ENCODE measurements at regions not wholly inside any gene's neighbourhood (a gene's known extent, or its start where the extent isn't known, plus 50 kb on each side); places are given as distances from the start of the nearest gene placed in this dataset.

DNA sequence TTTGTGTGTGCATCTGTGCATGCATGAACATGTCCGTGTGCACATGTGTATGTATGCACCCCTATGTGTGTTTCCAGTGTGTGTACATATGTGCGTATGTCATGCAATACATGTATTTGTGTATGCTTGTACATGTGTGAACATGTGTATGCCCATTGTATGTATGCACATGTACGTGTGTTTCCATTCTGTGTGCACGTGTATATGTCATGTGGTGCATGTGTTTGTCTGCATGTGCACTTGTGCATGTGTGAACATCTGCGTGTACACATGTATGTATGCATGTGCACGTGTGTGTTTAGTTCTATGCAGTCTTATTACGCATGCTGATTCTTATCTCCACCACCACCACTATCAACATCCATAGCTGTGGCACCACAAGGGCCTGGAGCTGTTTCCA is 403.5 kb upstream of the IRX4 start:
- H3K4me3 ChIP-seq (ENCODE audit: low read length), result no peak overlapping the region
- no peak overlapping the region for H2AFZ ChIP-seq (ENCODE audit: low read length)
- H3K9me3 ChIP-seq (replicated peaks; ENCODE audit: insufficient read depth, low read length), result no peaks in the 10 kb centered on the region

GRCh38 chr5:2284678-2285077 is 402.0 kb upstream of the IRX4 start:
- H3K36me3 ChIP-seq (replicated peaks; ENCODE audit: insufficient read depth, low read length), result no peaks in the 10 kb centered on the region
- TF ChIP-seq EZH2 (optimal IDR thresholded peaks at IDR 0.05; ENCODE audit: low read depth, low read length) (no peak), CTCF (IDR thresholded peaks at IDR 0.05; ENCODE audit: low read length) (no peak), EZH2phosphoT487 (IDR thresholded peaks at IDR 0.05; ENCODE audit: low read length) (no peak)

More for the DNA sequence above, 403.5 kb upstream of the IRX4 start:
- no peaks in the 10 kb centered on the region for H3K27me3 ChIP-seq (replicated peaks; ENCODE audit: insufficient read depth, low read length)
- no peak overlapping the region for H3K4me2 ChIP-seq (ENCODE audit: low read depth, low read length)
- no peaks in the 10 kb centered on the region for H3F3A ChIP-seq (ENCODE audit: insufficient read depth, low read length)
- DNase-seq, result no peak
- H3K4me1 ChIP-seq (ENCODE audit: low read length), result no peaks in the 10 kb centered on the region
- no peak overlapping the region for H3K9ac ChIP-seq (ENCODE audit: low read length)
- H4K20me1 ChIP-seq (ENCODE audit: insufficient read depth, low read length), result no peaks in the 10 kb centered on the region
- no peaks in the 10 kb centered on the region for H3K79me2 ChIP-seq (ENCODE audit: low read length)
- TF ChIP-seq EZH2 (optimal IDR thresholded peaks at IDR 0.05; ENCODE audit: low read depth, low read length) (no peak), EZH2phosphoT487 (IDR thresholded peaks at IDR 0.05; ENCODE audit: low read length) (no peak), CTCF (IDR thresholded peaks at IDR 0.05; ENCODE audit: low read length) (no peak)
- H3K36me3 ChIP-seq (replicated peaks; ENCODE audit: insufficient read depth, low read length), result no peaks in the 10 kb centered on the region
- H3K9me2 ChIP-seq (replicated peaks; ENCODE audit: insufficient read depth, low read length), result no peaks in the 10 kb centered on the region
- H3K27ac ChIP-seq (ENCODE audit: low read length), result no peak overlapping the region

GRCh38 chr5:2283481-2284045 is 400.8 kb upstream of the IRX4 start:
- H4K20me1 ChIP-seq (ENCODE audit: insufficient read depth, low read length), result no peaks in the 10 kb centered on the region
- no peak overlapping the region for H3K27ac ChIP-seq (ENCODE audit: low read length)
- H2AFZ ChIP-seq (ENCODE audit: low read length), result no peak overlapping the region
- H3K9me3 ChIP-seq (replicated peaks; ENCODE audit: insufficient read depth, low read length), result no peaks in the 10 kb centered on the region
- H3K4me1 ChIP-seq (ENCODE audit: low read length), result no peaks in the 10 kb centered on the region
- H3K36me3 ChIP-seq (replicated peaks; ENCODE audit: insufficient read depth, low read length), result no peaks in the 10 kb centered on the region
- no peak for DNase-seq
- H3K4me3 ChIP-seq (ENCODE audit: low read length), result no peak overlapping the region
- TF ChIP-seq EZH2phosphoT487 (IDR thresholded peaks at IDR 0.05; ENCODE audit: low read length) (no peak), CTCF (IDR thresholded peaks at IDR 0.05; ENCODE audit: low read length) (no peak), EZH2 (optimal IDR thresholded peaks at IDR 0.05; ENCODE audit: low read depth, low read length) (no peak)
- H3K4me2 ChIP-seq (ENCODE audit: low read depth, low read length), result no peak overlapping the region
- H3K9ac ChIP-seq (ENCODE audit: low read length), result no peak overlapping the region
- H3K79me2 ChIP-seq (ENCODE audit: low read length), result no peaks in the 10 kb centered on the region
- no peaks in the 10 kb centered on the region for H3F3A ChIP-seq (ENCODE audit: insufficient read depth, low read length)
- no peaks in the 10 kb centered on the region for H3K9me2 ChIP-seq (replicated peaks; ENCODE audit: insufficient read depth, low read length)
- H3K27me3 ChIP-seq (replicated peaks; ENCODE audit: insufficient read depth, low read length), result no peaks in the 10 kb centered on the region

More at GRCh38 chr5:2284678-2285077, 402.0 kb upstream of the IRX4 start:
- no peak for DNase-seq
- Histone ChIP-seq H4K20me1 (ENCODE audit: insufficient read depth, low read length) (no peaks in the 10 kb centered on the region), H3K9me3 (replicated peaks; ENCODE audit: insufficient read depth, low read length) (no peaks in the 10 kb centered on the region), H3K79me2 (ENCODE audit: low read length) (no peaks in the 10 kb centered on the region), H3K4me2 (ENCODE audit: low read depth, low read length) (no peak overlapping the region), H3K9me2 (replicated peaks; ENCODE audit: insufficient read depth, low read length) (no peaks in the 10 kb centered on the region), H3K27ac (ENCODE audit: low read length) (no peak overlapping the region), H3F3A (ENCODE audit: insufficient read depth, low read length) (no peaks in the 10 kb centered on the region), H3K27me3 (replicated peaks; ENCODE audit: insufficient read depth, low read length) (no peaks in the 10 kb centered on the region), H3K9ac (ENCODE audit: low read length) (no peak overlapping the region), H2AFZ (ENCODE audit: low read length) (no peak overlapping the region), H3K4me3 (ENCODE audit: low read length) (no peak overlapping the region), H3K4me1 (ENCODE audit: low read length) (no peaks in the 10 kb centered on the region)
